ENCODE measurements at regions not wholly inside any gene's neighbourhood (a gene's known extent, or its start where the extent isn't known, plus 50 kb on each side); places are given as distances from the start of the nearest gene placed in this dataset.

DNA sequence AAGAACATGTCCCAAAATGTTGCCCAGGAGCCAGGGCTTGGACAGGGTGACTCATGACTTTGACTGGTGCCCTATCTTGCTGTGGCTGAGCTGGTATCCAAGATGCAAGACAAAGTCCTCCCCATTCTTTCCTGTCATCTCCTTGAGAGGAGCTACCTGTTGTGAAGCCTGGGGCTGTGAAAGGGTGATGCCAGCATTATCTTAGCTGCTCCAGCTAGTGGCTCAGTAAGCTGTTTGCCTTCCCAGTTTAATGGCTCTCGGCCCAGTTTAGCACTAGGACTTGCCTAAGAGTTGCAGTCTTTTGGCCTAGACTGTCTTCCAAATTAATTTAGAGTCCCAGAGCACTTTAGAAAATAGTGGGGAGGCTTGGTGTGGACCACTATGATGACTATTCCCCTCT lies 424.3 kb upstream of the NRG3 start:
- Histone ChIP-seq H3K9me3 (ENCODE audit: control insufficient read depth, low read length) (no peaks in the 10 kb centered on the region), H3K27ac (no peak overlapping the region), H3K4me3 (ENCODE audit: low read depth, low read length) (no peak overlapping the region), H3K27me3 (ENCODE audit: control insufficient read depth, insufficient read depth, low read length) (no peaks in the 10 kb centered on the region), H2AFZ (no peak overlapping the region), H3K79me2 (no peaks in the 10 kb centered on the region), H3K4me1 (no peaks in the 10 kb centered on the region), H3K9ac (no peak overlapping the region), H3K4me2 (ENCODE audit: low read length) (no peak overlapping the region), H3K36me3 (ENCODE audit: control insufficient read depth, insufficient read depth, low read length) (no peaks in the 10 kb centered on the region)
- TF ChIP-seq CTCF (IDR thresholded peaks at IDR 0.05): no peak

DNA sequence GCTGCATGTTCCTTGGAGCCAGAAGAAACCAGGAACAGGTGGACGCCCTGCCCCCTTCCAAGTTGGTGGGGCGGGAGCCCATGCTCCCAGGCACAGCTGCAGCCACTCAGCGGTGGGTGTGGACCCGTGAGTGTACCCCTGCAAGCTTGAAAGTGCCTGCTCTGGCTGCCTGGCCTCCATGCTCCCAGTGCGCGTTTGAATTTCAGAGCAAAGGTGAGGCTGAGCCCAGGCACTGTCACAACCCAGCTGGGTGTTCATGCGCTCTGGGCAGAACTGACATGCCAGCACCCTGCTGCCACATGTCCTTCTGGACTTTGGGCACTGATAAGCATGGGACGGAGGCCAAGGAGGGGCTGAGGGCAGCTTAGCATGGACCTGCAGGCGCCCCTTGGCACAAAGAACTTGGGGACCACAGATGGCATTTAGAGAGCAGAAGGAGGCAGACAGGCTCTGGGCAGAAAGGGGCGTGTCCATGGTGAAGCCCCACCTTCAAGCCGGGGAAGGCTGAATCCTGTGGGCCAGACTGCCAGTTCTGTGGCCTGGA lies 402.0 kb upstream of the NRG3 start:
- Histone ChIP-seq H3K79me2 (no peaks in the 10 kb centered on the region), H3K36me3 (ENCODE audit: control insufficient read depth, insufficient read depth, low read length) (no peaks in the 10 kb centered on the region), H3K4me2 (ENCODE audit: low read length) (no peak overlapping the region), H3K9me3 (ENCODE audit: control insufficient read depth, low read length) (no peaks in the 10 kb centered on the region), H3K4me3 (ENCODE audit: low read depth, low read length) (no peak overlapping the region), H3K27me3 (ENCODE audit: control insufficient read depth, insufficient read depth, low read length) (no peaks in the 10 kb centered on the region), H2AFZ (no peak overlapping the region), H3K9ac (no peak overlapping the region), H3K27ac (no peak overlapping the region), H3K4me1 (no peaks in the 10 kb centered on the region)
- TF ChIP-seq CTCF (IDR thresholded peaks at IDR 0.05): no peak

DNA sequence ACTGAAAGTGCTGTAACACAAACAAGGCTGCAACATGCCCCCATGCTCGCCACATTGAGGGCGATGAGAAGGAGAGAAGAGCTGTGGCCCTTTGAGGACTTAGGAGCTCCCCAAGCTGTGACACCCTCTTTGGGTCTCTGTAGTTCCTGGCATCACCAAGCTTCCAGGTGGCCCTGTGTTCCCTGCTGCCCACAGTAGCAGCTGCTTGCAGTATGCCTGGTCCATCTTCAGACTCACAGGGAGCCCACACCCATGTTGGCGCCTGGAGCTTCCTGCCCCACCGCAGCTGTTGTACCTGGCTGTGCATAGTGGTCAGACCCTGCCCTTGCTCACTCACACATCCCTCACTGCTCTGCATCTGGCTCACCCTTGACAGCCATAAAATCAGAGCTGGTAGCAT lies 401.2 kb upstream of the NRG3 start:
- Histone ChIP-seq H3K27me3 (ENCODE audit: control insufficient read depth, insufficient read depth, low read length) (no peaks in the 10 kb centered on the region), H3K27ac (no peak overlapping the region), H3K4me2 (ENCODE audit: low read length) (no peak overlapping the region), H3K4me3 (ENCODE audit: low read depth, low read length) (no peak overlapping the region), H3K4me1 (no peaks in the 10 kb centered on the region), H3K9me3 (ENCODE audit: control insufficient read depth, low read length) (no peaks in the 10 kb centered on the region), H3K9ac (no peak overlapping the region), H3K79me2 (no peaks in the 10 kb centered on the region), H2AFZ (no peak overlapping the region), H3K36me3 (ENCODE audit: control insufficient read depth, insufficient read depth, low read length) (no peaks in the 10 kb centered on the region)
- TF ChIP-seq CTCF (IDR thresholded peaks at IDR 0.05): no peak

DNA sequence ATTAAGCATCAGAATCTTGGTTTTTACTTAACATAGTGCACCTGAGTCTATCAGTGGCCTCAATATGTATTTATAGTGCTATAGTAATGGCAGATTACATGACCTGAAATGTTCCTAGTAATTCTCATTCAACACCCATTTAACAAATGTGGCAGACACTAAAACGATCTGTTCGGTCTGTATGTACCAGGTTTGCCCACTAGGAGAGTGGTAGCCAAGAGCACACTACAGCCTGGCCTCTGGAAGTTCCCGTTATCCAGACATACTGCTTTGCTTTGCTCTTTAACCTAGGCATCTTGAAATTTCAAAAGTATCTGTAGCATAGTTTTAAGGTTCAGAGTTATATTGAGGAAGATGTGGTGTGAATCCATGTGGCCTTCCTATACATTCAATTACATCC lies 395.7 kb upstream of the NRG3 start:
- Histone ChIP-seq H3K27ac (no peak overlapping the region), H3K4me1 (no peaks in the 10 kb centered on the region), H3K4me3 (ENCODE audit: low read depth, low read length) (no peak overlapping the region), H3K9me3 (ENCODE audit: control insufficient read depth, low read length) (no peaks in the 10 kb centered on the region), H3K9ac (no peak overlapping the region), H3K4me2 (ENCODE audit: low read length) (no peak overlapping the region), H3K36me3 (ENCODE audit: control insufficient read depth, insufficient read depth, low read length) (no peaks in the 10 kb centered on the region), H3K79me2 (no peaks in the 10 kb centered on the region), H2AFZ (no peak overlapping the region), H3K27me3 (ENCODE audit: control insufficient read depth, insufficient read depth, low read length) (no peaks in the 10 kb centered on the region)
- TF ChIP-seq CTCF (IDR thresholded peaks at IDR 0.05): no peak

DNA sequence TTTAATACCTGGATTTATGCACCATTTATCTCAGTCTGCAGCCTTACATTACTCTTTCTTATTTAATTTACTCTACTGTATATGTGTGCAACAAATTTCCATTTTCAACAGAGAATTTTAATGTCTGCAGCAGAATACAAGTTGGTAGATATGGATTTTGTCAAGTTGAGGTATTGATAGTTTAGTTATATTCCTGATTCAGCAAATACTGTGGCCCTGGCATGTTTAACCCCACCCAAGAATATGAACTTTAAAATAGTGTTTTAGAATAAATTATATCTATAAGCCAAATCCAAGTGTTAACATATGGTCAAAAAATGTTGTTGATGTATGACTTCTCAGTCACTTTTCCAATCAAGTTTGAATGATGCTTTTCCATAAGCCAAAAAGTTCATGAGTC lies 378.4 kb upstream of the NRG3 start:
- H3K4me3 ChIP-seq (ENCODE audit: low read depth, low read length): no peak overlapping the region
- H3K4me1 ChIP-seq: no peaks in the 10 kb centered on the region
- TF ChIP-seq CTCF (IDR thresholded peaks at IDR 0.05): no peak
- no peaks in the 10 kb centered on the region for H3K27me3 ChIP-seq (ENCODE audit: control insufficient read depth, insufficient read depth, low read length)
- no peak overlapping the region for H2AFZ ChIP-seq
- no peaks in the 10 kb centered on the region for H3K36me3 ChIP-seq (ENCODE audit: control insufficient read depth, insufficient read depth, low read length)
- no peak overlapping the region for H3K4me2 ChIP-seq (ENCODE audit: low read length)
- no peak overlapping the region for H3K27ac ChIP-seq
- no peak overlapping the region for H3K9ac ChIP-seq
- H3K9me3 ChIP-seq (ENCODE audit: control insufficient read depth, low read length): no peaks in the 10 kb centered on the region
- no peaks in the 10 kb centered on the region for H3K79me2 ChIP-seq
